Endodermal cell (in vitro differentiated cells): ENCODE measurements at regions not wholly inside any gene's neighbourhood (a gene's known extent, or its start where the extent isn't known, plus 50 kb on each side); places are given as distances from the start of the nearest gene placed in this dataset.

Experiments
- DNase-seq: peaks from one replicate; pipeline ENCODE4 v3.0.0-alpha.2; 2017
- H3K27ac ChIP-seq: 2 replicates; pipeline ENCODE4 v1.5.1; 2013; ENCODE audit warnings: mild to moderate bottlenecking, low read depth, low read length, moderate library complexity
- H3K27me3 ChIP-seq: 2 replicates; pipeline ENCODE4 v1.6.1; 2013; ENCODE audit warnings: mild to moderate bottlenecking, low read length, moderate library complexity; ENCODE audit not compliant: insufficient read depth, control insufficient read depth, poor library complexity, severe bottlenecking
- H3K36me3 ChIP-seq: 2 replicates; pipeline ENCODE4 v1.7.0; 2013; ENCODE audit warnings: mild to moderate bottlenecking, low read length, moderate library complexity; ENCODE audit not compliant: control insufficient read depth, insufficient read depth
- H3K4me1 ChIP-seq: one replicate; pipeline ENCODE4 v1.7.0; 2013; ENCODE audit warnings: low read length; ENCODE audit not compliant: control insufficient read depth, insufficient read depth
- H3K4me3 ChIP-seq: 2 replicates; pipeline ENCODE4 v1.5.1; 2013; ENCODE audit warnings: mild to moderate bottlenecking, low read length, moderate library complexity
- H3K9ac ChIP-seq: 2 replicates; pipeline ENCODE4 v1.6.1; 2013; ENCODE audit warnings: mild to moderate bottlenecking, low read length, moderate library complexity; ENCODE audit not compliant: poor library complexity, severe bottlenecking; ENCODE audit errors: extremely low read depth
- H3K9me3 ChIP-seq: 2 replicates; pipeline ENCODE4 v1.6.1; 2013; ENCODE audit warnings: mild to moderate bottlenecking, low read length, moderate library complexity; ENCODE audit not compliant: control insufficient read depth
- H3K27ac Mint-ChIP-seq: 2 replicates; pipeline ENCODE4 v1.8.0; 2020; ENCODE audit warnings: mixed read lengths
- H3K27me3 Mint-ChIP-seq: 2 replicates; pipeline ENCODE4 v1.8.0; 2021; ENCODE audit warnings: mild to moderate bottlenecking, mixed read lengths; ENCODE audit not compliant: insufficient read depth
- H3K36me3 Mint-ChIP-seq: 2 replicates; pipeline ENCODE4 v1.8.0; 2020; ENCODE audit warnings: low read depth, mixed read lengths
- H3K4me1 Mint-ChIP-seq: 2 replicates; pipeline ENCODE4 v1.8.0; 2020; ENCODE audit warnings: mixed read lengths
- H3K4me3 Mint-ChIP-seq: 2 replicates; pipeline ENCODE4 v1.8.0; 2020; ENCODE audit warnings: mild to moderate bottlenecking, moderate library complexity, mixed read lengths
- H3K9me3 Mint-ChIP-seq: 2 replicates; pipeline ENCODE4 v1.8.0; 2020; ENCODE audit warnings: mild to moderate bottlenecking, mixed read lengths
- CTCF ChIP-seq: fragments of 200-600 bp; sonication (generic); conservative IDR thresholded peaks from 2 replicates; pipeline ENCODE4 v1.5.0; 2021; ENCODE audit warnings: antibody characterized with exemption, mild to moderate bottlenecking
- WGBS, 2 experiments: methylation state at CpG; one replicate each; pipeline versions ENCODE4 v1.1.5 to v1.1.7; 2013; ENCODE audit warnings: missing lambda C conversion rate in 2 of 2, mixed read lengths in 1 of 2; ENCODE audit not compliant: insufficient coverage in 1 of 2, insufficient read length in 1 of 2; 5-methylcytosine and 5-hydroxymethylcytosine counted together

GRCh38 chr11:29750392-29750791, 266.4 kb downstream of the KCNA4 start:
- Histone ChIP-seq H3K4me3 (no peak overlapping the region), H3K36me3 (no peaks in the 10 kb centered on the region), H3K4me1 (no peaks in the 10 kb centered on the region), H3K27me3 (no peaks in the 10 kb centered on the region), H3K9me3 (no peaks in the 10 kb centered on the region), H3K27ac (no peak overlapping the region), H3K9ac (no peak overlapping the region)
- no peak for DNase-seq
- H3K27me3 Mint-ChIP-seq, result peaks cover 2% of the 10 kb centered on the region
- no peaks in the 10 kb centered on the region for H3K36me3 Mint-ChIP-seq
- H3K4me3 Mint-ChIP-seq, result no peak overlapping the region
- WGBS, 2 experiments, result 84 to 100% methylated on average over 1 to 3 of the region's 3 CpGs
- H3K9me3 Mint-ChIP-seq, result no peaks in the 10 kb centered on the region
- no peak for TF ChIP-seq CTCF
- H3K27ac Mint-ChIP-seq, result no peak overlapping the region
- no peaks in the 10 kb centered on the region for H3K4me1 Mint-ChIP-seq

GRCh38 chr11:29734287-29734686, 282.5 kb downstream of the KCNA4 start:
- H3K4me1 ChIP-seq, result no peaks in the 10 kb centered on the region
- H3K4me1 Mint-ChIP-seq, result no peaks in the 10 kb centered on the region
- no peak for TF ChIP-seq CTCF
- no peaks in the 10 kb centered on the region for H3K9me3 ChIP-seq
- H3K36me3 Mint-ChIP-seq, result no peaks in the 10 kb centered on the region
- H3K27me3 Mint-ChIP-seq, result no peaks in the 10 kb centered on the region
- no peak for DNase-seq
- H3K9me3 Mint-ChIP-seq, result no peaks in the 10 kb centered on the region
- 70% methylated on average over 1 of the region's 1 CpG; no CpG with 5 or more reads in 1 of the 2 experiments for WGBS, 2 experiments
- no peaks in the 10 kb centered on the region for H3K36me3 ChIP-seq
- H3K9ac ChIP-seq, result no peak overlapping the region
- no peak overlapping the region for H3K27ac ChIP-seq
- H3K4me3 Mint-ChIP-seq, result no peak overlapping the region
- H3K4me3 ChIP-seq, result no peak overlapping the region
- no peaks in the 10 kb centered on the region for H3K27me3 ChIP-seq
- H3K27ac Mint-ChIP-seq, result no peak overlapping the region

- no peaks in the 10 kb centered on the region for H3K36me3 ChIP-seq
- H3K4me1 Mint-ChIP-seq, result peaks cover 17% of the 10 kb centered on the region
- no peaks in the 10 kb centered on the region for H3K4me1 ChIP-seq
- H3K4me3 ChIP-seq, result no peak overlapping the region
- WGBS, 2 experiments, result 96 to 98% methylated on average over 13 of the region's 14 CpGs
- H3K27ac Mint-ChIP-seq, result no peak overlapping the region
- H3K27ac ChIP-seq, result no peak overlapping the region
- no peak overlapping the region for H3K4me3 Mint-ChIP-seq
- H3K36me3 Mint-ChIP-seq, result no peaks in the 10 kb centered on the region
- no peak for TF ChIP-seq CTCF
- H3K9me3 ChIP-seq, result no peaks in the 10 kb centered on the region
- H3K27me3 ChIP-seq, result no peaks in the 10 kb centered on the region
- no peak overlapping the region for H3K9ac ChIP-seq
- no peaks in the 10 kb centered on the region for H3K27me3 Mint-ChIP-seq
- DNase-seq, result no peak
- peaks cover 6% of the 10 kb centered on the region for H3K9me3 Mint-ChIP-seq
Observed at GRCh38 chr11:29713831-29714320, 303.0 kb downstream of the KCNA4 start.
